ENCODE measurements at regions not wholly inside any gene's neighbourhood (a gene's known extent, or its start where the extent isn't known, plus 50 kb on each side); places are given as distances from the start of the nearest gene placed in this dataset.

DNA sequence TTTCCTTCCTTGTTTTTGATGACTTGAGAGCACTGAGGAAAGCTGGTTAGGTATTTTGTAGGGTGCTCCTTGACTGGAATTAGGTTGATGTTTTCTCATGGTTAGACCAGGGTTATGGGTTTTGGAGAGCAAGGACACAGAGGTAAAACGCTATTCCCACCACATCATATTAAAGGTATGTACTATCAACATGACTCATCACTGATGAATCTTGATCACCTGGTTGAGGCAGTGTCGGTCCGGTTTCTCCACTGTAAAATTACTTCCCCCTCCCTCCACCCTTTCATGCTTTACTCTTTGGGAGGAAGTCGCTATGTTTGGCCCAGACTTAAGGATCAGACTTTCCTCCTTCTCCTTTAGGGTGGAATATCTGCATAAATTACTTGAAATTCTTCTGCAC is 201.6 kb downstream of the EDEM1 start:
- TF ChIP-seq, protein P1, sequence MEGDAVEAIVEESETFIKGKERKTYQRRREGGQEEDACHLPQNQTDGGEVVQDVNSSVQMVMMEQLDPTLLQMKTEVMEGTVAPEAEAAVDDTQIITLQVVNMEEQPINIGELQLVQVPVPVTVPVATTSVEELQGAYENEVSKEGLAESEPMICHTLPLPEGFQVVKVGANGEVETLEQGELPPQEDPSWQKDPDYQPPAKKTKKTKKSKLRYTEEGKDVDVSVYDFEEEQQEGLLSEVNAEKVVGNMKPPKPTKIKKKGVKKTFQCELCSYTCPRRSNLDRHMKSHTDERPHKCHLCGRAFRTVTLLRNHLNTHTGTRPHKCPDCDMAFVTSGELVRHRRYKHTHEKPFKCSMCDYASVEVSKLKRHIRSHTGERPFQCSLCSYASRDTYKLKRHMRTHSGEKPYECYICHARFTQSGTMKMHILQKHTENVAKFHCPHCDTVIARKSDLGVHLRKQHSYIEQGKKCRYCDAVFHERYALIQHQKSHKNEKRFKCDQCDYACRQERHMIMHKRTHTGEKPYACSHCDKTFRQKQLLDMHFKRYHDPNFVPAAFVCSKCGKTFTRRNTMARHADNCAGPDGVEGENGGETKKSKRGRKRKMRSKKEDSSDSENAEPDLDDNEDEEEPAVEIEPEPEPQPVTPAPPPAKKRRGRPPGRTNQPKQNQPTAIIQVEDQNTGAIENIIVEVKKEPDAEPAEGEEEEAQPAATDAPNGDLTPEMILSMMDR (IDR thresholded peaks at IDR 0.05) = no peak
- TF ChIP-seq POLR2A (IDR thresholded peaks at IDR 0.05) = no peak
